H9 (cell line): ENCODE measurements at regions not wholly inside any gene's neighbourhood (a gene's known extent, or its start where the extent isn't known, plus 50 kb on each side); places are given as distances from the start of the nearest gene placed in this dataset.
A peak's percentile ranks its signal among the peaks of the same experiment; 100 is the strongest.

Experiments used
- DNase-seq: peaks from one replicate; pipeline ENCODE4 v3.0.0-alpha.2; 2017
- H2AFZ ChIP-seq: one replicate; pipeline ENCODE4 v1.6.1; 2013; ENCODE audit warnings: mild to moderate bottlenecking, low read length, control low read depth, moderate library complexity
- H2AK5ac ChIP-seq: 2 replicates; pipeline ENCODE4 v1.6.1; 2013; ENCODE audit warnings: low read length, control low read depth, mixed read lengths; ENCODE audit not compliant: insufficient read length
- H2BK120ac ChIP-seq: one replicate; pipeline ENCODE4 v1.6.1; 2013; ENCODE audit warnings: low read depth, mild to moderate bottlenecking, low read length, control low read depth, inconsistent platforms; ENCODE audit not compliant: poor library complexity, severe bottlenecking
- H2BK12ac ChIP-seq: 2 replicates; pipeline ENCODE4 v1.6.1; 2013; ENCODE audit warnings: low read length, control low read depth, mixed read lengths, low read depth; ENCODE audit not compliant: insufficient read length
- H2BK15ac ChIP-seq: 2 replicates; pipeline ENCODE4 v1.6.1; 2013; ENCODE audit warnings: low read depth, low read length, control low read depth
- H2BK20ac ChIP-seq: one replicate; pipeline ENCODE4 v1.6.1; 2013; ENCODE audit warnings: low read depth, mild to moderate bottlenecking, low read length, control low read depth, inconsistent platforms; ENCODE audit not compliant: poor library complexity, severe bottlenecking
- H2BK5ac ChIP-seq: 2 replicates; pipeline ENCODE4 v1.6.1; 2013; ENCODE audit warnings: low read length, control low read depth, mixed read lengths; ENCODE audit not compliant: insufficient read length
- H3K14ac ChIP-seq: 2 replicates; pipeline ENCODE4 v1.6.1; 2013; ENCODE audit warnings: low read length, control low read depth; ENCODE audit not compliant: insufficient read depth
- H3K18ac ChIP-seq: 2 replicates; pipeline ENCODE4 v1.6.1; 2013; ENCODE audit warnings: low read depth, mild to moderate bottlenecking, mixed read lengths, low read length, control low read depth; ENCODE audit not compliant: insufficient read length
- H3K23ac ChIP-seq: 2 replicates; pipeline ENCODE4 v1.6.1; 2013; ENCODE audit warnings: low read length, control low read depth, mixed read lengths, low read depth; ENCODE audit not compliant: insufficient read length
- H3K23me2 ChIP-seq: 2 replicates; pipeline ENCODE4 v1.6.1; 2013; ENCODE audit warnings: low read depth, mild to moderate bottlenecking, mixed read lengths, low read length, control low read depth; ENCODE audit not compliant: insufficient read length, poor library complexity, severe bottlenecking
- H3K27ac ChIP-seq: 2 replicates; pipeline ENCODE4 v1.5.1; 2013; ENCODE audit warnings: low read length, control low read depth, mixed read lengths, low read depth; ENCODE audit not compliant: insufficient read length
- H3K27me3 ChIP-seq: 2 replicates; pipeline ENCODE4 v1.6.1; 2013; ENCODE audit warnings: low read length, control low read depth, inconsistent platforms; ENCODE audit not compliant: insufficient read depth
- H3K4ac ChIP-seq: 2 replicates; pipeline ENCODE4 v1.6.1; 2013; ENCODE audit warnings: low read depth, mild to moderate bottlenecking, control low read depth, inconsistent platforms, low read length, moderate library complexity
- H3K4me1 ChIP-seq: 2 replicates; pipeline ENCODE4 v1.6.1; 2013; ENCODE audit warnings: low read length, control low read depth, inconsistent platforms; ENCODE audit not compliant: insufficient read depth
- H3K4me2 ChIP-seq: 2 replicates; pipeline ENCODE4 v1.6.1; 2013; ENCODE audit warnings: low read length, control low read depth, mixed read lengths; ENCODE audit not compliant: insufficient read length, insufficient read depth
- H3K56ac ChIP-seq: 2 replicates; pipeline ENCODE4 v1.6.1; 2013; ENCODE audit warnings: low read depth, mild to moderate bottlenecking, mixed read lengths, low read length, control low read depth; ENCODE audit not compliant: insufficient read length
- H3K79me1 ChIP-seq: 2 replicates; pipeline ENCODE4 v1.6.1; 2013; ENCODE audit warnings: low read depth, mild to moderate bottlenecking, moderate library complexity, low read length, control low read depth, inconsistent platforms; ENCODE audit not compliant: insufficient read depth, poor library complexity, severe bottlenecking
- H3K79me2 ChIP-seq: 2 replicates; pipeline ENCODE4 v1.6.1; 2013; ENCODE audit warnings: low read length, control low read depth, inconsistent platforms; ENCODE audit not compliant: insufficient read depth
- H3K9ac ChIP-seq: 2 replicates; pipeline ENCODE4 v1.6.1; 2013; ENCODE audit warnings: low read length, control low read depth, mixed read lengths; ENCODE audit not compliant: insufficient read length; ENCODE audit errors: extremely low read depth
- H3K9me3 ChIP-seq: one replicate; pipeline ENCODE4 v1.6.1; 2013; ENCODE audit warnings: low read depth, low read length, inconsistent platforms; ENCODE audit not compliant: control insufficient read depth
- H3T11ph ChIP-seq: one replicate; pipeline ENCODE4 v1.6.1; 2013; ENCODE audit warnings: mild to moderate bottlenecking, low read length, control low read depth, inconsistent platforms
- H4K20me1 ChIP-seq: one replicate; pipeline ENCODE4 v1.6.1; 2013; ENCODE audit not compliant: control insufficient read depth, insufficient read length, insufficient read depth
- H4K5ac ChIP-seq: 2 replicates; pipeline ENCODE4 v1.6.1; 2013; ENCODE audit warnings: low read depth, mild to moderate bottlenecking, mixed read lengths, low read length, control low read depth; ENCODE audit not compliant: insufficient read length
- H4K8ac ChIP-seq: replicated peaks from 2 replicates; pipeline ENCODE4 v1.6.1; 2013; ENCODE audit warnings: low read length, control low read depth, mixed read lengths, low read depth; ENCODE audit not compliant: insufficient read length
- H4K91ac ChIP-seq: 2 replicates; pipeline ENCODE4 v1.6.1; 2013; ENCODE audit warnings: low read depth, mild to moderate bottlenecking, moderate library complexity, mixed read lengths, low read length, control low read depth; ENCODE audit not compliant: insufficient read length
- H3K27ac Mint-ChIP-seq, 3 experiments: 2 replicates in 2 of 3; 3 replicates in 1 of 3; pipeline ENCODE4 v1.8.0; 2020 to 2021; ENCODE audit warnings: mixed read lengths in 3 of 3, mild to moderate bottlenecking in 1 of 3, moderate library complexity in 1 of 3
- H3K27me3 Mint-ChIP-seq: 2 replicates; pipeline ENCODE4 v1.8.0; 2021; ENCODE audit warnings: low read depth, mild to moderate bottlenecking, moderate library complexity, mixed read lengths
- H3K36me3 Mint-ChIP-seq, 3 experiments: 2 replicates in 2 of 3; 3 replicates in 1 of 3; pipeline ENCODE4 v1.8.0; 2020 to 2021; ENCODE audit warnings: low read depth in 3 of 3, mixed read lengths in 3 of 3; ENCODE audit not compliant: insufficient read depth in 1 of 3
- H3K4me1 Mint-ChIP-seq, 2 experiments: 2 replicates each; pipeline ENCODE4 v1.8.0; 2020; ENCODE audit warnings: mixed read lengths in 2 of 2
- H3K4me3 Mint-ChIP-seq, 2 experiments: 2 replicates in 1 of 2; 3 replicates in 1 of 2; pipeline ENCODE4 v1.8.0; 2020 to 2021; ENCODE audit warnings: mild to moderate bottlenecking in 2 of 2, mixed read lengths in 2 of 2, moderate library complexity in 1 of 2
- H3K9me3 Mint-ChIP-seq, 2 experiments: 2 replicates in 1 of 2; 3 replicates in 1 of 2; pipeline ENCODE4 v1.8.0; 2020; ENCODE audit warnings: mild to moderate bottlenecking in 2 of 2, mixed read lengths in 2 of 2, moderate library complexity in 1 of 2
- WGBS: extraction: QIAGEN DNeasy Blood & Tissue Kit; methylation state at CpG from one replicate; pipeline ENCODE4 v1.1.7; 2013; ENCODE audit warnings: missing lambda C conversion rate, low lambda C conversion rate, mixed read lengths; ENCODE audit not compliant: insufficient read length; ENCODE audit errors: extremely low coverage; 5-methylcytosine and 5-hydroxymethylcytosine counted together
- TF ChIP-seq, protein P1 (sequence below): fragments of 200-600 bp; sonication (generic); conservative IDR thresholded peaks from 3 replicates; pipeline ENCODE4 v1.8.0; 2021; ENCODE audit warnings: antibody characterized with exemption, mild to moderate bottlenecking

DNA sequence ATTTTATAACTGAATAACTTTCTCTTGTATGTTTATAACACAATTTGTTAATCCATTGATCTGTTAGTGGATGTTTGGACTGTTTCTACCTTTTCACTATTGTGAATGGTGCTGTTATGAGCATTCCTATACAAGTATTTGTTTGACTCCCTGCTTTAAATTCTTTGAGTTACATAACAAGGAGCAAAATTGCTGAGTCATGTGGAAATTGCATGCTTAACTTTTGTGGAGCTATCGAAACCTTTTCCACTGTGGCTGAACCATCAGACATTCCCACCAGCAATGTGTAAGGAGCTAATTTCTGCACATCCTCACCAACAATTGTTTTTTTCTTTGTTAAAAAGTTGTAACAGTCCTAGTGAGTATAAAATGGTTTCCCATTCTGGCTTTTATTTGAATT lies 415.5 kb downstream of the CBLN2 start:
- Histone ChIP-seq H4K5ac (no peak overlapping the region), H3K9ac (no peak overlapping the region), H3K56ac (no peak overlapping the region), H4K8ac (no peak overlapping the region), H3K4ac (no peak overlapping the region), H2BK15ac (no peak overlapping the region), H4K91ac (no peak overlapping the region), H3K14ac (no peak overlapping the region), H2AFZ (peak overlapping the region; percentile 77), H2BK12ac (no peak overlapping the region), H3K23ac (no peak overlapping the region), H2AK5ac (no peak overlapping the region), H3T11ph (no peak overlapping the region), H3K27ac (no peak overlapping the region), H4K20me1 (no peaks in the 10 kb centered on the region), H2BK120ac (no peak overlapping the region), H3K18ac (no peak overlapping the region), H3K79me1 (no peaks in the 10 kb centered on the region), H3K9me3 (no peaks in the 10 kb centered on the region), H3K4me2 (no peak overlapping the region), H3K27me3 (no peaks in the 10 kb centered on the region), H2BK5ac (no peak overlapping the region), H3K79me2 (no peaks in the 10 kb centered on the region), H2BK20ac (no peak overlapping the region), H3K23me2 (no peaks in the 10 kb centered on the region), H3K4me1 (no peaks in the 10 kb centered on the region; the same call in 1 of the 2 replicates)
- Mint-ChIP-seq H3K27me3 (no peaks in the 10 kb centered on the region), H3K36me3 (peaks cover 0 to 2% (median 0%) of the 10 kb centered on the region in 3 experiments; a peak in 1 of 7 replicates), H3K27ac (peak overlapping the region in 1 of 3 experiments; percentile 57; a peak in 1 of 7 replicates), H3K4me3 (no peak overlapping the region), H3K9me3 (no peaks in the 10 kb centered on the region; a peak in 1 of 5 replicates), H3K4me1 (peaks cover 0 to 5% of the 10 kb centered on the region in 2 experiments; a peak in 2 of 4 replicates)
- DNase-seq, result no peak
- no CpG with 5 or more reads among the region's 1 CpG for WGBS
- TF ChIP-seq, protein P1, sequence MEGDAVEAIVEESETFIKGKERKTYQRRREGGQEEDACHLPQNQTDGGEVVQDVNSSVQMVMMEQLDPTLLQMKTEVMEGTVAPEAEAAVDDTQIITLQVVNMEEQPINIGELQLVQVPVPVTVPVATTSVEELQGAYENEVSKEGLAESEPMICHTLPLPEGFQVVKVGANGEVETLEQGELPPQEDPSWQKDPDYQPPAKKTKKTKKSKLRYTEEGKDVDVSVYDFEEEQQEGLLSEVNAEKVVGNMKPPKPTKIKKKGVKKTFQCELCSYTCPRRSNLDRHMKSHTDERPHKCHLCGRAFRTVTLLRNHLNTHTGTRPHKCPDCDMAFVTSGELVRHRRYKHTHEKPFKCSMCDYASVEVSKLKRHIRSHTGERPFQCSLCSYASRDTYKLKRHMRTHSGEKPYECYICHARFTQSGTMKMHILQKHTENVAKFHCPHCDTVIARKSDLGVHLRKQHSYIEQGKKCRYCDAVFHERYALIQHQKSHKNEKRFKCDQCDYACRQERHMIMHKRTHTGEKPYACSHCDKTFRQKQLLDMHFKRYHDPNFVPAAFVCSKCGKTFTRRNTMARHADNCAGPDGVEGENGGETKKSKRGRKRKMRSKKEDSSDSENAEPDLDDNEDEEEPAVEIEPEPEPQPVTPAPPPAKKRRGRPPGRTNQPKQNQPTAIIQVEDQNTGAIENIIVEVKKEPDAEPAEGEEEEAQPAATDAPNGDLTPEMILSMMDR, result no peak
